ENCODE measurements at regions not wholly inside any gene's neighbourhood (a gene's known extent, or its start where the extent isn't known, plus 50 kb on each side); places are given as distances from the start of the nearest gene placed in this dataset.

GRCh38 chr12:46917821-46918220 lies 92.0 kb upstream of the SLC38A4 start:
- no peak for DNase-seq (ENCODE audit: low read depth)
- no peak for TF ChIP-seq CTCF (IDR thresholded peaks at IDR 0.05; ENCODE audit: control insufficient read depth, extremely low read depth, insufficient read depth)

GRCh38 chr12:46918631-46919030 lies 92.8 kb upstream of the SLC38A4 start:
- no peak for TF ChIP-seq CTCF (IDR thresholded peaks at IDR 0.05; ENCODE audit: control insufficient read depth, extremely low read depth, insufficient read depth)
- H3K4me3 ChIP-seq (ENCODE audit: low read depth, low read length): no peak overlapping the region
- no peak for DNase-seq (ENCODE audit: low read depth)

More at GRCh38 chr12:46917821-46918220, 92.0 kb upstream of the SLC38A4 start:
- H3K4me3 ChIP-seq (ENCODE audit: low read depth, low read length): no peak overlapping the region

- no peak for TF ChIP-seq CTCF (IDR thresholded peaks at IDR 0.05; ENCODE audit: control insufficient read depth, extremely low read depth, insufficient read depth)
- H3K4me3 ChIP-seq (ENCODE audit: low read depth, low read length): no peak overlapping the region
- DNase-seq (ENCODE audit: low read depth): no peak
Measured at GRCh38 chr12:46919666-46920400, 94.0 kb upstream of the SLC38A4 start.

- TF ChIP-seq CTCF (IDR thresholded peaks at IDR 0.05; ENCODE audit: control insufficient read depth, extremely low read depth, insufficient read depth): no peak
- H3K4me3 ChIP-seq (ENCODE audit: low read depth, low read length): no peak overlapping the region
- no peak for DNase-seq (ENCODE audit: low read depth)
Measured at GRCh38 chr12:46920499-46920898, 94.7 kb upstream of the SLC38A4 start.

- H3K4me3 ChIP-seq (ENCODE audit: low read depth, low read length): no peak overlapping the region
- TF ChIP-seq CTCF (IDR thresholded peaks at IDR 0.05; ENCODE audit: control insufficient read depth, extremely low read depth, insufficient read depth): no peak
- no peak for DNase-seq (ENCODE audit: low read depth)
Measured at GRCh38 chr12:46921048-46921763, 95.4 kb upstream of the SLC38A4 start.

GRCh38 chr12:46921764-46922133 lies 96.0 kb upstream of the SLC38A4 start:
- TF ChIP-seq CTCF (IDR thresholded peaks at IDR 0.05; ENCODE audit: control insufficient read depth, extremely low read depth, insufficient read depth): no peak
- no peak for DNase-seq (ENCODE audit: low read depth)
- no peak overlapping the region for H3K4me3 ChIP-seq (ENCODE audit: low read depth, low read length)
